ENCODE measurements at regions not wholly inside any gene's neighbourhood (a gene's known extent, or its start where the extent isn't known, plus 50 kb on each side); places are given as distances from the start of the nearest gene placed in this dataset.

GRCh38 chr3:176789281-176789705, 408.0 kb downstream of the TBL1XR1 start:
- no peak for DNase-seq

- no peak for DNase-seq
Measured at GRCh38 chr3:176787506-176787905, 409.8 kb downstream of the TBL1XR1 start.

- no peak for DNase-seq
Measured at GRCh38 chr3:176785171-176785570, 412.1 kb downstream of the TBL1XR1 start.

GRCh38 chr3:176780766-176781165, 416.5 kb downstream of the TBL1XR1 start:
- no peak for DNase-seq

- DNase-seq: no peak
Measured at GRCh38 chr3:176776622-176777175, 420.6 kb downstream of the TBL1XR1 start.

GRCh38 chr3:176769547-176770190, 427.6 kb downstream of the TBL1XR1 start:
- DNase-seq: no peak

- DNase-seq: no peak
Measured at GRCh38 chr3:176767385-176767784, 429.9 kb downstream of the TBL1XR1 start.

GRCh38 chr3:176766862-176767261, 430.4 kb downstream of the TBL1XR1 start:
- DNase-seq: no peak

- no peak for DNase-seq
Measured at GRCh38 chr3:176765382-176765900, 431.8 kb downstream of the TBL1XR1 start.

- DNase-seq: no peak
Measured at GRCh38 chr3:176759815-176760506, 437.3 kb downstream of the TBL1XR1 start.

GRCh38 chr3:176757429-176757828, 439.9 kb downstream of the TBL1XR1 start:
- no peak for DNase-seq

- DNase-seq: no peak
Measured at GRCh38 chr3:176755977-176756376, 441.3 kb downstream of the TBL1XR1 start.

- DNase-seq: no peak
Measured at GRCh38 chr3:176755552-176755951, 441.7 kb downstream of the TBL1XR1 start.

GRCh38 chr3:176741664-176742047, 455.6 kb downstream of the TBL1XR1 start:
- DNase-seq: no peak

GRCh38 chr3:176740906-176741663, 456.2 kb downstream of the TBL1XR1 start:
- no peak for DNase-seq

GRCh38 chr3:176739159-176739558, 458.1 kb downstream of the TBL1XR1 start:
- DNase-seq: no peak

GRCh38 chr3:176737480-176738110, 459.7 kb downstream of the TBL1XR1 start:
- no peak for DNase-seq

GRCh38 chr3:176734146-176734545, 463.1 kb downstream of the TBL1XR1 start:
- no peak for DNase-seq

GRCh38 chr3:176724394-176724759, 472.9 kb downstream of the TBL1XR1 start:
- DNase-seq: no peak

GRCh38 chr3:176723758-176724393, 473.4 kb downstream of the TBL1XR1 start:
- DNase-seq: no peak

GRCh38 chr3:176714034-176714433, 483.2 kb downstream of the TBL1XR1 start:
- no peak for DNase-seq

GRCh38 chr3:176712191-176712590, 485.1 kb downstream of the TBL1XR1 start:
- no peak for DNase-seq
